Ishikawa (cell line): ENCODE measurements at regions not wholly inside any gene's neighbourhood (a gene's known extent, or its start where the extent isn't known, plus 50 kb on each side); places are given as distances from the start of the nearest gene placed in this dataset.

Source experiments
- CEBPB ChIP-seq: IDR thresholded peaks from 2 replicates; pipeline ENCODE4 v1.6.1; 2012
- EP300 ChIP-seq: IDR thresholded peaks from 2 replicates; pipeline ENCODE4 v1.6.1; 2012; ENCODE audit warnings: borderline replicate concordance
- FOXM1 ChIP-seq: IDR thresholded peaks from 2 replicates; pipeline ENCODE4 v1.6.1; 2012; ENCODE audit warnings: low read depth, borderline replicate concordance
- NFIC ChIP-seq: IDR thresholded peaks from 2 replicates; pipeline ENCODE4 v1.6.1; 2012
- TCF12 ChIP-seq: IDR thresholded peaks from 2 replicates; pipeline ENCODE4 v1.6.1; 2012; ENCODE audit warnings: low read depth

DNA sequence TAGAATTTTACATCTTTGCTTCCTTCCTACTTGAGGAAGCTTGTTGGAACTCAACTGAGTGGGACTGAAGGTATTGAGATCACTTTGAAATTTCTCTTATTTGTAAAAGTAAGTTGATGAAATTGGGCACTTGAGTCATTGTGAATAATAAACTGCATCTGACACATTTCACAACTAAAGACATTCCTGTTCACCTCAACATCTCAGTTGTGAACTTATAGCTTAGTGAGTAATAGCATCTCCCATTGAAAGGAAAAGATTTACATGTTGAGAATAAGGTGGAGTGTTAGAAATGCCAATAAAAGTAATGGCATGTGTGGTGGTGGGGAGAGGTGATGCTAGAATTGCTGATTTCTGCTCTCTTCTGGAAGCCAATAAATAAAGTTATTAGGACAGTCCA lies 145.0 kb downstream of the SLC24A2 start:
- TF ChIP-seq NFIC (no peak), FOXM1 (no peak), EP300 (no peak), TCF12 (no peak), CEBPB (no peak)
